Left renal cortex interstitium (tissue), 4 donors: ENCODE measurements at regions not wholly inside any gene's neighbourhood (a gene's known extent, or its start where the extent isn't known, plus 50 kb on each side); places are given as distances from the start of the nearest gene placed in this dataset.
A peak's percentile ranks its signal among the peaks of the same experiment; 100 is the strongest.

ENCODE experiments used
- DNase-seq, 4 donors: peaks; one replicate each; pipeline ENCODE4 v3.0.0-alpha.2; 2013; ENCODE audit warnings: low read depth in 4 of 4, low spot score in 2 of 4, missing footprints in 1 of 4

DNA sequence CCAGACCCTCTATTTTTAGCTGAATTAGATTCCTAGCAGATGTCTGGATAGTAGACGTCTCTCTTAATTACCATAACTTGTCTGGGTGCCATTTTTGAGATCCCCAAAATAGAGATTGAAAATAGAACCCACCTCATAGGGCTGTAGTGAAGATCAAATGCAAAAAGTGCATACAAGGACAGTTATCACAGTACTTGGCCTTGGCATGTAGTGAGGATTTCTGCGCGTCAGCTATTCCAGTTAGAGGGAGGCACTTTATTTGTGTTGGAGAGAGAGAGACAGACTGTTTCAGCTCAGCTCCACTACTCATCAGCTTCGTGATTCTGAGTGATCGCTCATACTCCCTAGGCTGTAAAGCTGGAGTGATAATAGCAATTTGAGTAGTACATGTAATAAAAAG is 59.6 kb upstream of the CDH13 start:
- DNase-seq = no peak

GRCh38 chr16:82563401-82563800 is 63.4 kb upstream of the CDH13 start:
- DNase-seq = no peak

DNA sequence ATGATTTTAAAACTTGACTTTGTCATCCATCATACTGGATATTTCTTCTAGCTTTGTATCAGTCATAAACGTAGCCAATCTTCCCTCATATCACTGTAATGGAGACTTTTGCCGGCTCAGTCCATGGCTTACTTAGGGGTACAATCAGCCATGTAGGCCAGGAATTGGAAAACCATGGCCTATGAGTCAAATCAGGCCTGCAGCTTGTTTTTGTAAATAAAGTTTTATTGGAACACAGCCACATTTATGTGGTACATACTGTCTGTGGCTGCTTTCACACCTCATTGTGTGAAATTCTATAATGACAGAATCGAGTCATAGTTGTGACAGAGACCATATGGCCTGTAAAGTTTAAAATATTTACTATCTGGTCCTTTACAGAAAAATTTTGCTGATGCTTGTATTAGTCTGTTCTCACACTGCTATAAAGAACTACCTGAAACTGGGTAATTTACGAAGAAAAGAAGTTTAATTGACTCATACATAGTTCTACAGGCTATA is 64.5 kb upstream of the CDH13 start:
- no peak for DNase-seq

- DNase-seq = no peak
Measured at GRCh38 chr16:82560805-82561325, 65.9 kb upstream of the CDH13 start.

- no peak for DNase-seq
Measured at GRCh38 chr16:82544378-82545160, 82.2 kb upstream of the CDH13 start.

GRCh38 chr16:82542714-82543113 is 84.1 kb upstream of the CDH13 start:
- no peak for DNase-seq

GRCh38 chr16:82541103-82541502 is 85.7 kb upstream of the CDH13 start:
- no peak for DNase-seq

GRCh38 chr16:82535764-82536163 is 91.0 kb upstream of the CDH13 start:
- DNase-seq = no peak

DNA sequence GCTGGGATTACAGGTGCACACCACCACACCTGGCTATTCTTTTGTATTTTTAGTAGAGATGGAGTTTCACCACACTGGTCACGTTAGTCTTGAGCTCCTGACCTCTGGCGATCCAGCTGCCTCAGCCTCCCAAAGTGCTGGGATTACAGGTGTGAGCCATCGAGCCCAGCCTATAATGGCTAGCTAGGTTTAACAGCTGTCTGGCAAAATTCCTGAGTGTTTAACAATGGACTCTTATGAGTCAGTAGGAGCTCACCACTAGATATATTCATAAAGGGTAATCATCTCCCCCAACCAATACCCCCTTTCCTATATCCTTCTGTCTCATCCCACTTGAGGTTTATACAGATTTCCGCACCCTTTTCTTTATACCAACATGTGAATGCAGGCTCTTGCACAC is 91.5 kb upstream of the CDH13 start:
- DNase-seq = no peak

DNA sequence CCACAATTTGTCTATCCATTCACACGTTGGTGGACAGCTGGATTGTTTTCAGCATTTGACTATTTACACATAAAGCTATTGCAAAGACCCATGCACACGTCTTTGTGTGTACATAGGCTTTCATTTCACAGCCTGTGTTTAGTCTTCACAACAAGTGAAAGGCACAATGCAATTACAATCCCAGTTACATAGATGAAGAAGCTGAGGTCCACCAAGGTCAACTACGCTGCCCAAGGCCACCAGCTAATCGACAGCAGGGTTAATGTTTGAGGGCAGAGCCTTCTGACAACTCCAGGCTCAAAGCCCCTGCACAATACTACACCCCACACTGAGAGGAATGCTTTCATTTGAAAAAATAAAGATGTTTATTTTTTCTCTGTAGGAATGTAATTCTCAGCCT is 93.6 kb upstream of the CDH13 start:
- no peak for DNase-seq

DNA sequence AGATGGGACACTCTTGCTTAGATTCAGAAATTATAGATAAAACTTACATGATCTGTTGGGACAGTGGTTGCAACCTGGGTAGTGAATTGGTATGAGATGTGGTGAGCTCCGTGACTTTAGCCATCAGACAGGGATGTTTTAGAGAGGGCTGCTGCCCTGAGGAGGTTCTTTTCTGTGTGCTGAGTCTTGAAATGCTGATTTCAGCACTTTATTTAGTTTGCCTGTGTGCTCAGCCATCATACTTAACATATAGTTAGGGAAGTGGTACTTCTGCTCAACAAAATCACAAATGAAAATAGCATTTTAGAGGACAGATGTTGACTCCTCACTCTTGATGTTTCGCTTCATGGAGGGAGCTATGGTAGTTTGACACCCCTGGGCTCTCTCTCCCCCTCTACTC is 95.9 kb upstream of the CDH13 start:
- no peak for DNase-seq

DNA sequence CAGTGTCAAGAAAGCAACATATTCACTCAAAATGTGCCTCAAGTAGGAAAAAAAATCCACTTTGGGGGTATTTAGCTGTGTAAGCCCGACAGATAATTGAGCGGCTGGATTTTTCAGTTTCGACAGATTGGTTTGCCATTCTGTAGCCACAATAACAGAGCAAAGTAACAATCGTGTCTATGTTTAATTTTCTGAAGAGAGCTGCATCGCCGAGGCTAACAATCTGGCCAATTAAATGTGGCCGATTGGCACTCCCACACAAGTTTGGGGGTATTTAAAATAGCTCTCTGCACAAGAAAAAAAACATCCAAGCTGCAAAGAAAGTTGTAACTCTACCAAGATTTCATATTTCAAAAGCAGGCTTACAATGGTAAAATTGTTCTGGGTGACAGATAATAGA is 99.7 kb upstream of the CDH13 start:
- no peak for DNase-seq

GRCh38 chr16:82524976-82525375 is 101.8 kb upstream of the CDH13 start:
- DNase-seq = no peak

DNA sequence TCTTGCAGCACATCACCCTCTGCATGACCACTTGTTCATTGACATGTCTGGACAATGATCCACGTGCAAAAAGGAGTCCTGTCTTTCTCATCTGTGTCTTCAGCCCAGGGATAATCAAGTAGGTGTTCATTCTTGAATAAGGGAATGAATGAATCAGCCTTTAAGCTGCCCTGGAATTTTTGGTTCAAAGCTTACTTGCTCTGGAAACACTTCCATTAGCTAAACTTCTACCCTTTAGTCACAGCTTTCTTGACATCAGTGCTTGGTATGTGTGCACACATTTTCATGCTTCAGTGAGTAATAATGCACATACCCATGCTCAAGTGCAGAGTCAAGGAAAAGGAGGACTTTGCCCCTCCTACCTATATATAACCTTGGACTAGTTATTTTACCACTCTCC is 103.0 kb upstream of the CDH13 start:
- DNase-seq = no peak

GRCh38 chr16:82522026-82522425 is 104.7 kb upstream of the CDH13 start:
- no peak for DNase-seq

DNA sequence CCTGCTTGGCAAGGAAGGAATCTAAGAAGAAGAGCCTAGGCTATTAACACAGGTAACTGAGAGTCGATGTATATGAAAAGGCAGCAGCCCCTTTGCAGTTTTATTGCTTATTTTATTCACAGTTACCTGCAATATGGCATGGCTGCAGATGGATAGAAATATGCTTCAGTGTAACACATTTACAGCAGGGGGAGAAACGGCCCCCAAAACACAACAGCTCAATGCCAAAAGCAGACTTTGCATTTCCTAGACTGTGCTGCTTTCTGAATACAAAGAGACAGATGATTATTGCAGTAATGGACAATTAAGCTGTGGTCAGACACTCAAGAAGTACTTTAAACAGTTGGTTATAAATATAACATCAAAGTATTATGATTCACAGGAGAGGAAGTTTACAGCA is 108.0 kb upstream of the CDH13 start:
- DNase-seq = no peak

- no peak for DNase-seq
Measured at GRCh38 chr16:82514262-82514661, 112.5 kb upstream of the CDH13 start.

GRCh38 chr16:82510789-82511305 is 115.9 kb upstream of the CDH13 start:
- DNase-seq = no peak

- no peak for DNase-seq
Measured at GRCh38 chr16:82509691-82510430, 116.9 kb upstream of the CDH13 start.

- DNase-seq = peak in 3 of 4 donors; percentile 13 to 52 (median 49)
Measured at GRCh38 chr16:82506692-82507670, 119.8 kb upstream of the CDH13 start.
